GM18951 (cell line): ENCODE measurements at regions not wholly inside any gene's neighbourhood (a gene's known extent, or its start where the extent isn't known, plus 50 kb on each side); places are given as distances from the start of the nearest gene placed in this dataset.
"Not testable (repeated sequence)": the region's sequence is repeated elsewhere in the genome, so short reads cannot be mapped to it uniquely, and the experiment has no call there.

ENCODE experiments used
- POLR2A ChIP-seq: IDR thresholded peaks from 4 replicates; pipeline ENCODE4 v1.6.1; 2011; ENCODE audit warnings: mild to moderate bottlenecking; ENCODE audit not compliant: insufficient read length, insufficient read depth; ENCODE audit errors: extremely low read depth
- in situ Hi-C: fragments of 300-500 bp; cut with MboI; formaldehyde crosslinking; loops from one replicate; pipeline ENCODE4 v1.12.0; 2022; ENCODE audit warnings: low sequenced_read_pairs, mixed read lengths, inconsistent platforms; ENCODE audit not compliant: unreplicated experiment

GRCh38 chr13:109275139-109275745, 511.1 kb downstream of the IRS2 start:
- no peak for TF ChIP-seq POLR2A
- in situ Hi-C loops: no loop called here

- in situ Hi-C loops: no loop called here
- TF ChIP-seq POLR2A: no peak
Observed at GRCh38 chr13:109274188-109274821, 512.1 kb downstream of the IRS2 start.

- no peak for TF ChIP-seq POLR2A
- in situ Hi-C loops: no loop called here
Observed at GRCh38 chr13:109273326-109273751, 513.0 kb downstream of the IRS2 start.

GRCh38 chr13:109272595-109273325, 513.6 kb downstream of the IRS2 start:
- no peak for TF ChIP-seq POLR2A

GRCh38 chr13:109271555-109272541, 514.5 kb downstream of the IRS2 start:
- in situ Hi-C loops: no loop called here
- TF ChIP-seq POLR2A: no peak

More at GRCh38 chr13:109272595-109273325, 513.6 kb downstream of the IRS2 start:
- in situ Hi-C loops: no loop called here

- TF ChIP-seq POLR2A: no peak
- in situ Hi-C loops: no loop called here
Observed at GRCh38 chr13:109271061-109271460, 515.3 kb downstream of the IRS2 start.

- in situ Hi-C loops: not testable (repeated sequence)
Observed at GRCh38 chr13:109269381-109269780, 517.0 kb downstream of the IRS2 start.

GRCh38 chr13:109268492-109268891, 517.9 kb downstream of the IRS2 start:
- in situ Hi-C loops: not testable (repeated sequence)

GRCh38 chr13:109267400-109267799, 519.0 kb downstream of the IRS2 start:
- in situ Hi-C loops: not testable (repeated sequence)

- in situ Hi-C loops: not testable (repeated sequence)
Observed at GRCh38 chr13:109265438-109265742, 521.0 kb downstream of the IRS2 start.

GRCh38 chr13:109264603-109265437, 521.6 kb downstream of the IRS2 start:
- in situ Hi-C loops: not testable (repeated sequence)

- in situ Hi-C loops: loop anchor here (10.0 kb wide), 1 partner anchor 73 kb away; no protein-coding TSS in a partner anchor
Observed at GRCh38 chr13:109257761-109258157, 528.6 kb downstream of the IRS2 start.
